Trophoblast cell (in vitro differentiated cells and primary cell): ENCODE measurements at regions not wholly inside any gene's neighbourhood (a gene's known extent, or its start where the extent isn't known, plus 50 kb on each side); places are given as distances from the start of the nearest gene placed in this dataset.

Experiments
- DNase-seq, 2 donors: peaks; one replicate each; pipeline ENCODE4 v3.0.0-alpha.2; 2016
- H2AFZ ChIP-seq: 2 replicates; pipeline ENCODE4 v1.6.1; 2013; ENCODE audit warnings: low read length, moderate library complexity, mild to moderate bottlenecking; ENCODE audit not compliant: insufficient read depth, poor library complexity
- H2AK5ac ChIP-seq: 2 replicates; pipeline ENCODE4 v1.6.1; 2013; ENCODE audit warnings: mild to moderate bottlenecking, low read length
- H2BK120ac ChIP-seq: 2 replicates; pipeline ENCODE4 v1.6.1; 2013; ENCODE audit warnings: low read length, mild to moderate bottlenecking, moderate library complexity; ENCODE audit not compliant: insufficient read depth, poor library complexity
- H2BK12ac ChIP-seq: 2 replicates; pipeline ENCODE4 v1.6.1; 2013; ENCODE audit warnings: mild to moderate bottlenecking, low read length, moderate library complexity
- H2BK5ac ChIP-seq: 2 replicates; pipeline ENCODE4 v1.6.1; 2013; ENCODE audit warnings: low read length, low read depth, moderate library complexity, mild to moderate bottlenecking; ENCODE audit not compliant: poor library complexity
- H3K14ac ChIP-seq: 2 replicates; pipeline ENCODE4 v1.6.1; 2013; ENCODE audit warnings: mild to moderate bottlenecking, low read length
- H3K18ac ChIP-seq: 2 replicates; pipeline ENCODE4 v1.6.1; 2013; ENCODE audit warnings: mild to moderate bottlenecking, low read length
- H3K23ac ChIP-seq: 2 replicates; pipeline ENCODE4 v1.6.1; 2013; ENCODE audit warnings: low read length
- H3K27ac ChIP-seq: 2 replicates; pipeline ENCODE4 v1.5.1; 2013; ENCODE audit warnings: low read depth, mild to moderate bottlenecking, inconsistent platforms, low read length, moderate library complexity
- H3K27me3 ChIP-seq: 2 replicates; pipeline ENCODE4 v1.6.1; 2013; ENCODE audit warnings: inconsistent platforms, mild to moderate bottlenecking, low read length, moderate library complexity; ENCODE audit not compliant: insufficient read depth
- H3K36me3 ChIP-seq, 2 experiments: 1 replicate in 1 of 2; 2 replicates in 1 of 2; pipeline ENCODE4 v1.6.1; 2013; ENCODE audit warnings: low read length in 2 of 2, mild to moderate bottlenecking in 2 of 2, moderate library complexity in 1 of 2; ENCODE audit not compliant: insufficient read depth in 2 of 2, control insufficient read depth in 1 of 2
- H3K4ac ChIP-seq: 2 replicates; pipeline ENCODE4 v1.6.1; 2013; ENCODE audit warnings: low read depth, mild to moderate bottlenecking, low read length, moderate library complexity
- H3K4me1 ChIP-seq, 2 experiments: 1 replicate in 1 of 2; 2 replicates in 1 of 2; pipeline ENCODE4 v1.6.1; 2013; ENCODE audit warnings: low read length in 2 of 2, mild to moderate bottlenecking in 2 of 2, moderate library complexity in 1 of 2; ENCODE audit not compliant: insufficient read depth in 2 of 2, control insufficient read depth in 1 of 2
- H3K4me2 ChIP-seq: 2 replicates; pipeline ENCODE4 v1.6.1; 2013; ENCODE audit warnings: inconsistent platforms, mild to moderate bottlenecking, low read length, moderate library complexity
- H3K4me3 ChIP-seq: 2 replicates; pipeline ENCODE4 v1.5.1; 2013; ENCODE audit warnings: mild to moderate bottlenecking, low read depth, low read length, inconsistent platforms
- H3K79me1 ChIP-seq: one replicate; pipeline ENCODE4 v1.6.1; 2013; ENCODE audit warnings: low read length
- H3K79me2 ChIP-seq: 2 replicates; pipeline ENCODE4 v1.6.1; 2013; ENCODE audit warnings: low read length, mild to moderate bottlenecking; ENCODE audit not compliant: control insufficient read depth, insufficient read depth, poor library complexity
- H3K9ac ChIP-seq: 2 replicates; pipeline ENCODE4 v1.6.1; 2013; ENCODE audit warnings: mild to moderate bottlenecking, low read length
- H3K9me3 ChIP-seq: 2 replicates; pipeline ENCODE4 v1.6.1; 2013; ENCODE audit warnings: low read depth, mild to moderate bottlenecking, control low read depth, inconsistent platforms, low read length; ENCODE audit not compliant: insufficient read depth
- H4K12ac ChIP-seq: 2 replicates; pipeline ENCODE4 v1.6.1; 2013; ENCODE audit warnings: low read depth, mild to moderate bottlenecking, low read length, moderate library complexity
- H4K8ac ChIP-seq: 2 replicates; pipeline ENCODE4 v1.6.1; 2013; ENCODE audit warnings: low read depth, mild to moderate bottlenecking, low read length, moderate library complexity
- H4K91ac ChIP-seq: one replicate; pipeline ENCODE4 v1.6.1; 2013; ENCODE audit warnings: low read depth, mild to moderate bottlenecking, low read length, moderate library complexity
- WGBS: extraction: QIAGEN DNeasy Blood & Tissue Kit; methylation state at CpG from one replicate; pipeline ENCODE4 v1.1.7; 2013; ENCODE audit warnings: missing lambda C conversion rate; ENCODE audit not compliant: insufficient read length, insufficient coverage; ENCODE audit errors: extremely low coverage; 5-methylcytosine and 5-hydroxymethylcytosine counted together

DNA sequence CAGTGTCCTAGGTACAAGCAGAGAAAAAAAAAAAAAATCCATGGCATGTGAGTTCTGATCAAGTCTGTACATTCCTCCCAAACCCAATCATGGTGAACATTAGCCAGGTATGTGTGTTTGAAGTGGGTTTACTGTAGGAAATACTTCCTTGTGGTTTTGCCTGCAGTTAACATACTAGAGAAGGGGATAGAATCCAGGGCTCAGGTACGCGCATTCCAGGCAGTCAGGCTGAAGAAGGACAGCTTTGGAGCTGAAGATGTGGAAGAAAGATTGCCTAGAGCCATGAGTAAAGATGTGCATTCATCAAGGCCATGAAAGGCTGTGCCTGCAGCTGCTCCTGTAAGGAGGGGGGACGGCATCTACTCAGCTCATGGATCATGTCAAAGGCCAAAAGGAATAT lies 88.2 kb upstream of the NTF3 start:
- H4K12ac ChIP-seq = no peak overlapping the region
- H3K4me1 ChIP-seq = peaks cover 9 to 16% of the 10 kb centered on the region in 2 experiments
- H3K4ac ChIP-seq = no peak overlapping the region
- no peak overlapping the region for H4K91ac ChIP-seq
- no peak overlapping the region for H3K23ac ChIP-seq
- H3K4me2 ChIP-seq = no peak overlapping the region
- H3K14ac ChIP-seq = no peak overlapping the region
- DNase-seq = peak; percentile 48 to 51
- H3K4me3 ChIP-seq = no peak overlapping the region
- no peak overlapping the region for H3K18ac ChIP-seq
- no peaks in the 10 kb centered on the region for H3K79me2 ChIP-seq
- no peak overlapping the region for H2AK5ac ChIP-seq
- peaks cover 14% of the 10 kb centered on the region for H3K79me1 ChIP-seq
- no CpG with 5 or more reads among the region's 3 CpGs for WGBS
- no peak overlapping the region for H2BK120ac ChIP-seq
- no peak overlapping the region for H2BK5ac ChIP-seq
- no peak overlapping the region for H2AFZ ChIP-seq
- H3K9me3 ChIP-seq = no peaks in the 10 kb centered on the region
- H3K36me3 ChIP-seq = no peaks in the 10 kb centered on the region
- peak overlapping the region; percentile 90 for H3K27ac ChIP-seq
- no peak overlapping the region for H2BK12ac ChIP-seq
- H3K9ac ChIP-seq = no peak overlapping the region
- no peak overlapping the region for H4K8ac ChIP-seq
- H3K27me3 ChIP-seq = no peaks in the 10 kb centered on the region

GRCh38 chr12:5344131-5344530 lies 87.8 kb upstream of the NTF3 start:
- no CpG with 5 or more reads among the region's 4 CpGs for WGBS
- H2AK5ac ChIP-seq = no peak overlapping the region
- no peak for DNase-seq
- peak overlapping the region; percentile 66 for H3K27ac ChIP-seq
- no peak overlapping the region for H3K4ac ChIP-seq
- peaks cover 14% of the 10 kb centered on the region for H3K79me1 ChIP-seq
- H2AFZ ChIP-seq = no peak overlapping the region
- H3K14ac ChIP-seq = no peak overlapping the region
- H2BK5ac ChIP-seq = peak overlapping the region; percentile 76
- peaks cover 9 to 17% of the 10 kb centered on the region in 2 experiments for H3K4me1 ChIP-seq
- H3K4me2 ChIP-seq = no peak overlapping the region
- no peak overlapping the region for H3K18ac ChIP-seq
- H3K4me3 ChIP-seq = no peak overlapping the region
- no peak overlapping the region for H4K8ac ChIP-seq
- H4K91ac ChIP-seq = no peak overlapping the region
- H3K9me3 ChIP-seq = no peaks in the 10 kb centered on the region
- H2BK120ac ChIP-seq = no peak overlapping the region
- no peak overlapping the region for H2BK12ac ChIP-seq
- H3K36me3 ChIP-seq = no peaks in the 10 kb centered on the region
- no peak overlapping the region for H3K9ac ChIP-seq
- no peak overlapping the region for H4K12ac ChIP-seq
- no peaks in the 10 kb centered on the region for H3K79me2 ChIP-seq
- H3K27me3 ChIP-seq = no peaks in the 10 kb centered on the region
- no peak overlapping the region for H3K23ac ChIP-seq

- no peak overlapping the region for H4K91ac ChIP-seq
- no peak for DNase-seq
- no peak overlapping the region for H3K4ac ChIP-seq
- H2AK5ac ChIP-seq = no peak overlapping the region
- H3K14ac ChIP-seq = no peak overlapping the region
- H3K9me3 ChIP-seq = no peaks in the 10 kb centered on the region
- H3K23ac ChIP-seq = no peak overlapping the region
- no peak overlapping the region for H4K12ac ChIP-seq
- H3K79me2 ChIP-seq = no peaks in the 10 kb centered on the region
- no peak overlapping the region for H2AFZ ChIP-seq
- no peak overlapping the region for H2BK120ac ChIP-seq
- H3K4me1 ChIP-seq = peaks cover 9 to 18% of the 10 kb centered on the region in 2 experiments
- no peak overlapping the region for H3K4me3 ChIP-seq
- no peak overlapping the region for H3K27ac ChIP-seq
- H3K79me1 ChIP-seq = peaks cover 16% of the 10 kb centered on the region
- H3K27me3 ChIP-seq = no peaks in the 10 kb centered on the region
- no peaks in the 10 kb centered on the region for H3K36me3 ChIP-seq
- H4K8ac ChIP-seq = no peak overlapping the region
- H3K9ac ChIP-seq = no peak overlapping the region
- no peak overlapping the region for H2BK5ac ChIP-seq
- H2BK12ac ChIP-seq = no peak overlapping the region
- no peak overlapping the region for H3K4me2 ChIP-seq
- H3K18ac ChIP-seq = no peak overlapping the region
Observed at GRCh38 chr12:5345534-5345933, 86.4 kb upstream of the NTF3 start.

DNA sequence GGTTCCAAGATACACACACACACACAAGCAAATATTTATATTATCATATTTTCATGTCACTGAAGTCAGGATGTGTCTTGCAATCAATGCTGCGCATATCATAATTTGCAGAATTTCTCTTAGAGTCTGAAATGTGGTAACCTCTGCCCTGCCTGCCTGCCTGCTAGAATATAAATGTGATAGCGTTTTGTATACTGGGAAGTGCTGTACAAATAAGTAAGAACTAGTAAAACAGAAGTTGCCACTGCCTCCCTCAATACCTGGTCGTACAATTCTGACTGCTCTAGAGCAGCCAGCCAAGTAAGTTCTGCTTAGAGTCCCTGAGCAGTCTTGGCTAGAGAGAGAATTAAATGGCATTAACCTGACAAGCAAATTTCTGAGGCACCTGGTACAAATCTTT lies 83.9 kb upstream of the NTF3 start:
- Histone ChIP-seq H3K14ac (no peak overlapping the region), H3K4me1 (peaks cover 7 to 15% of the 10 kb centered on the region in 2 experiments), H3K79me2 (no peaks in the 10 kb centered on the region), H2BK5ac (peak overlapping the region; percentile 16), H2BK120ac (no peak overlapping the region), H3K79me1 (peaks cover 13% of the 10 kb centered on the region), H4K91ac (no peak overlapping the region), H3K27ac (peak overlapping the region; percentile 68), H2AK5ac (no peak overlapping the region), H2AFZ (no peak overlapping the region), H3K36me3 (no peaks in the 10 kb centered on the region), H3K23ac (no peak overlapping the region), H3K4me3 (no peak overlapping the region), H4K12ac (no peak overlapping the region), H3K4me2 (peak overlapping the region; percentile 21), H3K27me3 (no peaks in the 10 kb centered on the region), H3K18ac (no peak overlapping the region), H2BK12ac (no peak overlapping the region), H4K8ac (no peak overlapping the region), H3K9me3 (no peaks in the 10 kb centered on the region), H3K4ac (no peak overlapping the region), H3K9ac (no peak overlapping the region)
- no peak for DNase-seq
- no CpG with 5 or more reads among the region's 3 CpGs for WGBS
